Esophagus muscularis mucosa (tissue), 4 donors: ENCODE measurements at regions not wholly inside any gene's neighbourhood (a gene's known extent, or its start where the extent isn't known, plus 50 kb on each side); places are given as distances from the start of the nearest gene placed in this dataset.
A peak's percentile ranks its signal among the peaks of the same experiment; 100 is the strongest.

ENCODE experiments used
- DNase-seq: peaks from one replicate; pipeline ENCODE4 v3.0.0-alpha.2; 2017; ENCODE audit errors: extremely low spot score
- H3K27ac ChIP-seq, 4 donors: fragments of 200-600 bp; sonication (generic); replicated peaks in 1 of 4; 1 replicate in 3 of 4; 2 replicates in 1 of 4; pipeline ENCODE4 v1.5.1; 2016 to 2019; ENCODE audit warnings: mild to moderate bottlenecking in 1 of 4
- H3K27me3 ChIP-seq, 4 donors: fragments of 200-600 bp; sonication (generic); one replicate each; pipeline versions ENCODE4 v1.5.1 to v1.6.0; 2016 to 2019
- H3K36me3 ChIP-seq, 4 donors: fragments of 200-600 bp; sonication (generic); one replicate each; pipeline ENCODE4 v1.5.1; 2016 to 2019
- H3K4me1 ChIP-seq, 4 donors: fragments of 200-600 bp; sonication (generic); one replicate each; pipeline ENCODE4 v1.5.1; 2016 to 2019
- H3K4me3 ChIP-seq, 4 donors: fragments of 200-600 bp; sonication (generic); 1 replicate in 2 of 4; 2 replicates in 2 of 4; pipeline ENCODE4 v1.5.1; 2016 to 2019; ENCODE audit warnings: mild to moderate bottlenecking in 4 of 4, moderate library complexity in 1 of 4
- H3K9me3 ChIP-seq, 4 donors: fragments of 200-600 bp; sonication (generic); 1 replicate in 3 of 4; 2 replicates in 1 of 4; pipeline ENCODE4 v1.5.1; 2016 to 2019
- CTCF ChIP-seq, 3 experiments: fragments of 200-600 bp in 2 of 3; fragments of 450-650 bp in 1 of 3; sonication (generic) in 2 of 3; IDR thresholded peaks; one replicate each; pipeline ENCODE4 v1.5.1; 2017 to 2019; ENCODE audit warnings: antibody characterized with exemption in 3 of 3, mild to moderate bottlenecking in 2 of 3, moderate library complexity in 1 of 3
- EP300 ChIP-seq: sonication (generic); formaldehyde crosslinking; IDR thresholded peaks from one replicate; pipeline ENCODE4 v1.6.1; 2017; ENCODE audit warnings: antibody characterized with exemption
- POLR2A ChIP-seq: fragments of 450-650 bp; IDR thresholded peaks from one replicate; pipeline ENCODE4 v1.6.1; 2017; ENCODE audit warnings: antibody characterized with exemption, moderate library complexity, mild to moderate bottlenecking, low read depth
- POLR2AphosphoS5 ChIP-seq, 2 donors: sonication (generic); formaldehyde crosslinking; IDR thresholded peaks; one replicate each; pipeline ENCODE4 v1.6.1; 2017; ENCODE audit warnings: antibody characterized with exemption in 2 of 2
- WGBS: methylation state at CpG from one replicate; pipeline ENCODE4 v1.1.5; 2018; 5-methylcytosine and 5-hydroxymethylcytosine counted together
- intact Hi-C: fragments of 100-400 bp; cut with DNase I; formaldehyde crosslinking; loops from one replicate; pipeline ENCODE4 v1.15.1; 2023

- Histone ChIP-seq H3K9me3 (no peaks in the 10 kb centered on the region), H3K27me3 (no peaks in the 10 kb centered on the region)
- intact Hi-C loops: no loop called here
These were observed 675.5 kb upstream of the MGAT4C start for GRCh38 chr12:86931714-86932113.

GRCh38 chr12:86929962-86930361 lies 673.8 kb upstream of the MGAT4C start:
- WGBS: 85% methylated on average over 2 of the region's 2 CpGs
- Histone ChIP-seq H3K4me3 (no peak overlapping the region), H3K9me3 (no peaks in the 10 kb centered on the region), H3K27me3 (no peaks in the 10 kb centered on the region), H3K36me3 (no peaks in the 10 kb centered on the region), H3K4me1 (no peaks in the 10 kb centered on the region), H3K27ac (no peak overlapping the region)
- TF ChIP-seq POLR2AphosphoS5 (IDR thresholded peaks at IDR 0.05): no peak
- TF ChIP-seq POLR2A: no peak
- no peak for TF ChIP-seq CTCF (IDR thresholded peaks at IDR 0.05)
- TF ChIP-seq EP300: no peak
- intact Hi-C loops: no loop called here
- no peak for DNase-seq

More at GRCh38 chr12:86931714-86932113, 675.5 kb upstream of the MGAT4C start:
- DNase-seq: no peak
- no peak overlapping the region for H3K4me3 ChIP-seq
- no peak overlapping the region for H3K27ac ChIP-seq
- no peaks in the 10 kb centered on the region for H3K4me1 ChIP-seq
- H3K36me3 ChIP-seq: no peaks in the 10 kb centered on the region
- TF ChIP-seq POLR2AphosphoS5 (IDR thresholded peaks at IDR 0.05) (no peak), EP300 (no peak), CTCF (IDR thresholded peaks at IDR 0.05) (no peak), POLR2A (no peak)

GRCh38 chr12:86917121-86917520 lies 660.9 kb upstream of the MGAT4C start:
- intact Hi-C loops: no loop called here
- Histone ChIP-seq H3K27ac (no peak overlapping the region), H3K4me3 (no peak overlapping the region), H3K36me3 (no peaks in the 10 kb centered on the region), H3K27me3 (no peaks in the 10 kb centered on the region), H3K4me1 (no peaks in the 10 kb centered on the region), H3K9me3 (no peaks in the 10 kb centered on the region)
- WGBS: 88% methylated on average over 1 of the region's 1 CpG
- TF ChIP-seq POLR2AphosphoS5 (IDR thresholded peaks at IDR 0.05): no peak
- no peak for TF ChIP-seq POLR2A
- no peak for TF ChIP-seq EP300
- no peak for TF ChIP-seq CTCF (IDR thresholded peaks at IDR 0.05)
- DNase-seq: no peak

- Histone ChIP-seq H3K27me3 (no peaks in the 10 kb centered on the region), H3K9me3 (no peaks in the 10 kb centered on the region), H3K4me1 (no peaks in the 10 kb centered on the region), H3K36me3 (no peaks in the 10 kb centered on the region), H3K4me3 (no peak overlapping the region), H3K27ac (no peak overlapping the region)
- DNase-seq: no peak
- intact Hi-C loops: no loop called here
- TF ChIP-seq CTCF (IDR thresholded peaks at IDR 0.05) (peak in 2 of 3 experiments; percentile 15 to 19), EP300 (no peak), POLR2A (no peak), POLR2AphosphoS5 (IDR thresholded peaks at IDR 0.05) (no peak)
These were observed 658.5 kb upstream of the MGAT4C start for GRCh38 chr12:86914721-86915120.

- Histone ChIP-seq H3K27ac (no peak overlapping the region), H3K4me3 (no peak overlapping the region), H3K36me3 (no peaks in the 10 kb centered on the region), H3K27me3 (no peaks in the 10 kb centered on the region), H3K4me1 (no peaks in the 10 kb centered on the region), H3K9me3 (no peaks in the 10 kb centered on the region)
- TF ChIP-seq EP300 (no peak), POLR2A (no peak), CTCF (IDR thresholded peaks at IDR 0.05) (no peak), POLR2AphosphoS5 (IDR thresholded peaks at IDR 0.05) (no peak)
- no peak for DNase-seq
- 96% methylated on average over 1 of the region's 3 CpGs for WGBS
- intact Hi-C loops: no loop called here
These were observed 655.8 kb upstream of the MGAT4C start for GRCh38 chr12:86911973-86912372.
